Astrocyte (in vitro differentiated cells and primary cell): ENCODE measurements at regions not wholly inside any gene's neighbourhood (a gene's known extent, or its start where the extent isn't known, plus 50 kb on each side); places are given as distances from the start of the nearest gene placed in this dataset.

ENCODE experiments used
- DNase-seq: peaks from one replicate; pipeline ENCODE4 v3.0.0-alpha.2; 2010; ENCODE audit warnings: low read depth
- FAIRE-seq: peaks from 2 replicates; lab custom pipeline; 2011; peaks lifted over from hg19 to GRCh38; lab: Jason Lieb, UNC
- H2AFZ ChIP-seq: 2 replicates; pipeline ENCODE4 v1.6.0; 2012; ENCODE audit warnings: low read depth, low read length, inconsistent platforms
- H3K27ac ChIP-seq: 2 replicates; pipeline ENCODE4 v1.5.1; 2011; ENCODE audit warnings: low read depth, low read length, inconsistent platforms
- H3K27me3 ChIP-seq: 2 replicates; pipeline ENCODE4 v1.6.0; 2011; ENCODE audit warnings: low read length, inconsistent platforms; ENCODE audit not compliant: insufficient read depth
- H3K36me3 ChIP-seq: 2 replicates; pipeline ENCODE4 v1.5.1; 2011; ENCODE audit warnings: low read length, inconsistent platforms; ENCODE audit not compliant: insufficient read depth
- H3K4me1 ChIP-seq: 2 replicates; pipeline ENCODE4 v1.5.1; 2011; ENCODE audit warnings: low read length, inconsistent platforms; ENCODE audit not compliant: insufficient read depth
- H3K4me2 ChIP-seq: 2 replicates; pipeline ENCODE4 v1.6.0; 2012; ENCODE audit warnings: low read length, inconsistent platforms
- H3K4me3 ChIP-seq: 2 replicates; pipeline ENCODE4 v1.5.1; 2011; ENCODE audit warnings: low read depth, mild to moderate bottlenecking, low read length, inconsistent platforms; ENCODE audit not compliant: insufficient read depth
- H3K79me2 ChIP-seq: 2 replicates; pipeline ENCODE4 v1.6.0; 2012; ENCODE audit warnings: mild to moderate bottlenecking, low read length, inconsistent platforms; ENCODE audit not compliant: insufficient read depth
- H3K9ac ChIP-seq: 2 replicates; pipeline ENCODE4 v1.6.0; 2012; ENCODE audit warnings: mild to moderate bottlenecking, low read length, inconsistent platforms
- H3K9me3 ChIP-seq: 2 replicates; pipeline ENCODE4 v1.5.1; 2012; ENCODE audit warnings: low read depth, mild to moderate bottlenecking, low read length, inconsistent platforms; ENCODE audit not compliant: insufficient read depth
- H4K20me1 ChIP-seq: 2 replicates; pipeline ENCODE4 v1.6.0; 2012; ENCODE audit warnings: low read length, inconsistent platforms; ENCODE audit not compliant: insufficient read depth
- H3K27ac Mint-ChIP-seq: one replicate; pipeline ENCODE4 v1.8.0; 2021; ENCODE audit warnings: mild to moderate bottlenecking, mixed read lengths; ENCODE audit not compliant: unreplicated experiment
- H3K27me3 Mint-ChIP-seq: one replicate; pipeline ENCODE4 v1.8.0; 2021; ENCODE audit warnings: low read depth, mixed read lengths; ENCODE audit not compliant: unreplicated experiment
- H3K36me3 Mint-ChIP-seq: one replicate; pipeline ENCODE4 v1.8.0; 2021; ENCODE audit warnings: low read depth, mixed read lengths; ENCODE audit not compliant: unreplicated experiment
- H3K4me1 Mint-ChIP-seq: one replicate; pipeline ENCODE4 v1.8.0; 2021; ENCODE audit warnings: low read depth, mixed read lengths; ENCODE audit not compliant: unreplicated experiment
- H3K4me3 Mint-ChIP-seq: one replicate; pipeline ENCODE4 v1.8.0; 2021; ENCODE audit warnings: mild to moderate bottlenecking, moderate library complexity, mixed read lengths; ENCODE audit not compliant: unreplicated experiment
- H3K9me3 Mint-ChIP-seq: one replicate; pipeline ENCODE4 v1.8.0; 2021; ENCODE audit warnings: mild to moderate bottlenecking, mixed read lengths; ENCODE audit not compliant: unreplicated experiment
- EZH2 ChIP-seq: IDR thresholded peaks from 2 replicates; pipeline ENCODE4 v1.6.1; 2012; ENCODE audit warnings: mild to moderate bottlenecking, low read length, inconsistent platforms; ENCODE audit not compliant: insufficient read depth
- TF ChIP-seq, protein P1 (sequence below): IDR thresholded peaks from 2 replicates; pipeline ENCODE4 v1.5.1; 2011; ENCODE audit warnings: low read depth, mild to moderate bottlenecking, inconsistent platforms, low read length, moderate library complexity; ENCODE audit not compliant: insufficient read depth

DNA sequence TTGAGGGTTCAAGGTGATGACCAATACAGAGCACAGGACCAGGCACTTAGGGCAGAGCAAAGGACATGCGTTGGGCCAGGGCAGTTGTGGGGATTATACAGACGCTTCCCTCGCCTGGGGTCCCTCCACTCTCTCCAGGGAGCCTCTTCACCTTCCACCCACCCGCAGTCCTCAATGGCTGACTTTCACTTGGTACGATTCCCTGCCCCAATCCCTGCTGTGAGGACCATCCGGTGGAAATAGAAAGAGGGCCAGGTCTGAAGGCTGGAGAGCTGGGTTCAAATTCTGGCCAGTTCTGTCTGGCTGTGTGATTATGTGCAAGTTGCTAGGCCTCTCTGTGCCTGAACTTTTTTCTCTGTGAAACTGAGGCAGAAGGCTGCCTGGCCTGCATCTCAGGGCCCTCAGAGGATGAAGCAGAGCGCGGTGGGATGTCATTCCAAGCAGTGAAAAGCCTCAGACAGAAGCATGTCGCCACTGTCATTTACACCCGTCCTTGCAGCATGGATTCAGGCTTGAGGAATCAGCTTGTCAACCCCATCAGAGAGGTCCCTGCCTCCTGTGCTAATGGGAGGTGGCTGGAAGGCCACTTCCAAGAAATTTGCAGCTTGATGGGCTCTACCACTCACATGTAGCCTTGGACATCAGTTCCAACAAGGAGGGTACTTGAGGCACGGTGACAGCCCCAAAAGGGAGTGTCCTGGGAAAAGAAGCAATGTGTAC is 206.6 kb upstream of the IER5L start:
- no peak overlapping the region for H2AFZ ChIP-seq
- Mint-ChIP-seq H3K4me1 (no peaks in the 10 kb centered on the region), H3K36me3 (no peaks in the 10 kb centered on the region), H3K4me3 (peak overlapping the region; percentile 45), H3K27ac (no peak overlapping the region), H3K9me3 (no peaks in the 10 kb centered on the region), H3K27me3 (peaks cover 15% of the 10 kb centered on the region)
- no peak overlapping the region for H3K4me3 ChIP-seq
- FAIRE-seq: no peak
- H3K27me3 ChIP-seq: no peaks in the 10 kb centered on the region
- H3K36me3 ChIP-seq: no peaks in the 10 kb centered on the region
- H3K4me1 ChIP-seq: peaks cover 8% of the 10 kb centered on the region
- H3K9ac ChIP-seq: no peak overlapping the region
- no peak for TF ChIP-seq EZH2
- TF ChIP-seq, protein P1, sequence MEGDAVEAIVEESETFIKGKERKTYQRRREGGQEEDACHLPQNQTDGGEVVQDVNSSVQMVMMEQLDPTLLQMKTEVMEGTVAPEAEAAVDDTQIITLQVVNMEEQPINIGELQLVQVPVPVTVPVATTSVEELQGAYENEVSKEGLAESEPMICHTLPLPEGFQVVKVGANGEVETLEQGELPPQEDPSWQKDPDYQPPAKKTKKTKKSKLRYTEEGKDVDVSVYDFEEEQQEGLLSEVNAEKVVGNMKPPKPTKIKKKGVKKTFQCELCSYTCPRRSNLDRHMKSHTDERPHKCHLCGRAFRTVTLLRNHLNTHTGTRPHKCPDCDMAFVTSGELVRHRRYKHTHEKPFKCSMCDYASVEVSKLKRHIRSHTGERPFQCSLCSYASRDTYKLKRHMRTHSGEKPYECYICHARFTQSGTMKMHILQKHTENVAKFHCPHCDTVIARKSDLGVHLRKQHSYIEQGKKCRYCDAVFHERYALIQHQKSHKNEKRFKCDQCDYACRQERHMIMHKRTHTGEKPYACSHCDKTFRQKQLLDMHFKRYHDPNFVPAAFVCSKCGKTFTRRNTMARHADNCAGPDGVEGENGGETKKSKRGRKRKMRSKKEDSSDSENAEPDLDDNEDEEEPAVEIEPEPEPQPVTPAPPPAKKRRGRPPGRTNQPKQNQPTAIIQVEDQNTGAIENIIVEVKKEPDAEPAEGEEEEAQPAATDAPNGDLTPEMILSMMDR: no peak
- H4K20me1 ChIP-seq: no peaks in the 10 kb centered on the region
- no peak overlapping the region for H3K4me2 ChIP-seq
- H3K9me3 ChIP-seq: no peaks in the 10 kb centered on the region
- H3K27ac ChIP-seq: no peak overlapping the region
- no peak for DNase-seq
- H3K79me2 ChIP-seq: no peaks in the 10 kb centered on the region

DNA sequence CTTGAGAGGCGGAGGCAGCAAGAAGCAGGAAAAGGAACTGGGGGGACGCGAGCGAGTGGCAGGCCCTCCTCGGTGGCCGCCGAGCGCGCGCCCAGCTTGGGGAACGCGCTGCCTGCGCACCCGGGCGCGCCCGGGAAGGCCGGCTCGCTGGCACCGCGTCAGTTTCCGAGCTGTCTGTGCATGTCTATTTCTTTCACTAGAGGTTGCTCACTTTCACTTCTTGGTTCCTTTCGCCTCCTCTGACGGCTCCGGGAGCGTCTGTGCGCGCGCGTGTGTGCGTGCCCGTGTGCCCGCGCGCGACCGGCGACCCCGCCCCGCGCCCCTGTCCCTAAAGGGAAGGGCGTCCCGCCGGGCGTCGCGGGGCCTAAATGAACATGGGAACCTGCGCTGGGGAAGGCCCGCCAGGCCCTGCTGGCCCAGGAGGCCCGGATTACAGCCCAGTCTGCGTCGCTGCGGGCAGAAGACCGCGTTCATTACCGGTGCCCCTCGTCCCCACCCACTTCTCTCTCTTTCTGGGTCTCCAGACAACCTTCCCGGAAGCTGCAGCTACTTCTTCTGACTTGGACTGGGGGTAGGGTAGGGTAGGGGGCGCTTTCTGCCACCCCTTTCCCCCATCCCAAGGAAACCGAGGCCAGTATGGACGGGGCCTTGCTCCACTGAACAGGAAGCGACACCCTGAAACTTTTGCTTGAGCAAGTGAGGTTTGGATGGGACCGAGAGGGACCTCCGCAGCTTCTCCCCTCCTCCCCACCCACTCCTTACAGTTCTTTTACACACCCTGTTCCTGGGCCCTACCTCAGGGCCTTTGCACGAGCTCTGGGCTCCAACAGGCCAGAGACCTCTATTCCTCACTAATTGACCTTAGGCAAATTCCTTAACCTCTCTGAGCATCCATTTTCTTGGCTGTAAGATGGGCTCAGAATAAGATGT is 205.8 kb upstream of the IER5L start:
- peak overlapping the region; percentile 20 for H3K4me3 Mint-ChIP-seq
- H4K20me1 ChIP-seq: no peaks in the 10 kb centered on the region
- no peak for FAIRE-seq
- no peaks in the 10 kb centered on the region for H3K9me3 Mint-ChIP-seq
- no peaks in the 10 kb centered on the region for H3K4me1 Mint-ChIP-seq
- peaks cover 19% of the 10 kb centered on the region for H3K27me3 Mint-ChIP-seq
- peak overlapping the region; percentile 70 for H3K9ac ChIP-seq
- no peaks in the 10 kb centered on the region for H3K36me3 Mint-ChIP-seq
- H3K4me2 ChIP-seq: peak overlapping the region; percentile 86
- no peaks in the 10 kb centered on the region for H3K79me2 ChIP-seq
- peak overlapping the region; percentile 51 for H3K4me3 ChIP-seq
- H3K27me3 ChIP-seq: no peaks in the 10 kb centered on the region
- TF ChIP-seq EZH2: no peak
- TF ChIP-seq, protein P1: no peak
- H3K9me3 ChIP-seq: no peaks in the 10 kb centered on the region
- DNase-seq: peak; percentile 52
- H3K27ac Mint-ChIP-seq: no peak overlapping the region
- H3K27ac ChIP-seq: peak overlapping the region; percentile 2
- peaks cover 8% of the 10 kb centered on the region for H3K4me1 ChIP-seq
- peak overlapping the region; percentile 79 for H2AFZ ChIP-seq
- H3K36me3 ChIP-seq: no peaks in the 10 kb centered on the region
